Smooth muscle cell (in vitro differentiated cells): ENCODE measurements at regions not wholly inside any gene's neighbourhood (a gene's known extent, or its start where the extent isn't known, plus 50 kb on each side); places are given as distances from the start of the nearest gene placed in this dataset.

ENCODE experiments used
- DNase-seq: peaks from one replicate; lab custom pipeline; 2025; ENCODE audit not compliant: unreplicated experiment; lab: John Stamatoyannopoulos, UW
- H2AFZ ChIP-seq: fragments of 200-600 bp; sonication (generic); 2 replicates; pipeline ENCODE4 v1.6.0; 2016; ENCODE audit warnings: antibody characterized with exemption, low read depth, mild to moderate bottlenecking
- H3F3A ChIP-seq: fragments of 200-600 bp; sonication (generic); 2 replicates; pipeline ENCODE4 v1.6.0; 2017; ENCODE audit warnings: antibody characterized with exemption, low read depth
- H3K27ac ChIP-seq: fragments of 200-600 bp; sonication (generic); 2 replicates; pipeline ENCODE4 v1.5.1; 2016; ENCODE audit warnings: low read depth, mild to moderate bottlenecking
- H3K27me3 ChIP-seq: fragments of 200-600 bp; sonication (generic); 2 replicates; pipeline ENCODE4 v1.6.1; 2016; ENCODE audit warnings: low read depth, mild to moderate bottlenecking
- H3K36me3 ChIP-seq: fragments of 200-600 bp; sonication (generic); 2 replicates; pipeline ENCODE4 v1.5.1; 2016; ENCODE audit warnings: low read depth
- H3K4me1 ChIP-seq: fragments of 200-600 bp; sonication (generic); 2 replicates; pipeline ENCODE4 v1.5.1; 2016; ENCODE audit warnings: low read depth
- H3K4me2 ChIP-seq: fragments of 200-600 bp; sonication (generic); 2 replicates; pipeline ENCODE4 v1.6.0; 2016; ENCODE audit warnings: mild to moderate bottlenecking
- H3K4me3 ChIP-seq: fragments of 200-600 bp; sonication (generic); 2 replicates; pipeline ENCODE4 v1.5.1; 2016; ENCODE audit warnings: mild to moderate bottlenecking
- H3K79me2 ChIP-seq: fragments of 200-600 bp; sonication (generic); 2 replicates; pipeline ENCODE4 v1.6.0; 2016; ENCODE audit warnings: low read depth, mild to moderate bottlenecking
- H3K9ac ChIP-seq: fragments of 200-600 bp; sonication (generic); 2 replicates; pipeline ENCODE4 v1.6.0; 2016; ENCODE audit warnings: low read depth
- H3K9me3 ChIP-seq: fragments of 200-600 bp; sonication (generic); replicated peaks from 2 replicates; pipeline ENCODE4 v1.5.1; 2016; ENCODE audit warnings: low read depth
- H4K20me1 ChIP-seq: fragments of 200-600 bp; sonication (generic); 2 replicates; pipeline ENCODE4 v1.6.0; 2016; ENCODE audit warnings: low read depth
- CTCF ChIP-seq: fragments of 200-600 bp; sonication (generic); IDR thresholded peaks from 2 replicates; pipeline ENCODE4 v1.5.1; 2017; ENCODE audit warnings: borderline replicate concordance, mild to moderate bottlenecking, antibody characterized with exemption; ENCODE audit not compliant: insufficient read depth, poor library complexity, severe bottlenecking
- WGBS: methylation state at CpG from one replicate; pipeline ENCODE4 v1.1.7; 2016; ENCODE audit warnings: low lambda C conversion rate; 5-methylcytosine and 5-hydroxymethylcytosine counted together

DNA sequence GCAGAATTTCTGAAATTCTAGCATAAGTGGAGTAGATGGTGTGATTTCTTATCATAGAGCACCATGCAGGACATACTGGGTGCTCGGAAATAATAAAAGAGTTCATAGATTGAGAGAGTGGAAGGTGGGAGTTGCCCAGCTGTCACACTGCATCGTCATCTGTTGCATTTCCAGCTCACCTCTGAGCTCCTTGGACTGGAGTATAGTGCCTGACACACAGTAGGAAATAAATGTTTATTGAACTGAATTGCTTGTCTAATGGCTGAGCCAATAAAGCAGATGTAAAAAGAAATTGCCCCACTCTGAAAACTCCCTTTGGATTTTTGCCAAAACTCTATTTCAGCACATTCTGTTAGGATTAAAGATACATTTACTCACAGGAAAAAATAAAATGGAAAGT, 108.9 kb upstream of the UBE2E1 start:
- Histone ChIP-seq H3K9me3 (no peaks in the 10 kb centered on the region), H3K4me2 (no peak overlapping the region), H3K27me3 (no peaks in the 10 kb centered on the region), H3K79me2 (no peaks in the 10 kb centered on the region), H2AFZ (no peak overlapping the region), H4K20me1 (no peaks in the 10 kb centered on the region), H3K4me1 (no peaks in the 10 kb centered on the region), H3K27ac (no peak overlapping the region), H3K9ac (no peak overlapping the region), H3F3A (no peaks in the 10 kb centered on the region), H3K4me3 (no peak overlapping the region), H3K36me3 (no peaks in the 10 kb centered on the region)
- 87% methylated on average over 2 of the region's 2 CpGs for WGBS
- DNase-seq, result no peak
- no peak for TF ChIP-seq CTCF

DNA sequence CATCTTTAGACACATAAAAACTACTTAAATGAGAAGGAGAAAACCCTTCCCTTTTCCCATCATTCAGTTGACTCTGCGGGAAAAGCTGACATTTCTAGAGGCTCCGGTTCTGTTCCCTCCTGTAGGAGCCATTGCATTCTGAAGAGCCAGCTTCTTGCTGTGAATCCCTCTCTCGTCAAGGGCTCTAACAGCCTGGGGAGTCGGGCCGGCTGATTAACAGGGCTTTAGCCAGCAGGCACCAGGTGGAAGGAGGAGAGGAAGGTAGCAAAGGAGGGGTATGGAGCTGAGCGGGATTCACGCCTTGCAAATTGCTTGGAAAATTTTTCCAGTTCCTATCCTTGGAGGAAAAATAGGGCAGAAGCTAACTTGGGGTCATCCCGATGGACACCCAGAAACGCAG, 108.3 kb upstream of the UBE2E1 start:
- H3K9me3 ChIP-seq, result no peaks in the 10 kb centered on the region
- H3K27ac ChIP-seq, result no peak overlapping the region
- H3K36me3 ChIP-seq, result no peaks in the 10 kb centered on the region
- DNase-seq, result no peak
- H3K4me3 ChIP-seq, result no peak overlapping the region
- TF ChIP-seq CTCF, result no peak
- no peaks in the 10 kb centered on the region for H4K20me1 ChIP-seq
- WGBS, result 74% methylated on average over 9 of the region's 9 CpGs
- H3K4me2 ChIP-seq, result no peak overlapping the region
- H2AFZ ChIP-seq, result no peak overlapping the region
- H3F3A ChIP-seq, result no peaks in the 10 kb centered on the region
- no peaks in the 10 kb centered on the region for H3K79me2 ChIP-seq
- no peaks in the 10 kb centered on the region for H3K27me3 ChIP-seq
- H3K4me1 ChIP-seq, result no peaks in the 10 kb centered on the region
- no peak overlapping the region for H3K9ac ChIP-seq

GRCh38 chr3:23698652-23699313, 107.0 kb upstream of the UBE2E1 start:
- Histone ChIP-seq H3K4me1 (no peaks in the 10 kb centered on the region), H3K27me3 (no peaks in the 10 kb centered on the region), H3F3A (no peaks in the 10 kb centered on the region), H3K36me3 (no peaks in the 10 kb centered on the region), H3K4me2 (no peak overlapping the region), H3K79me2 (no peaks in the 10 kb centered on the region), H3K9ac (no peak overlapping the region), H2AFZ (no peak overlapping the region), H3K9me3 (no peaks in the 10 kb centered on the region), H4K20me1 (no peaks in the 10 kb centered on the region), H3K4me3 (no peak overlapping the region), H3K27ac (no peak overlapping the region)
- WGBS, result 79% methylated on average over 2 of the region's 2 CpGs
- DNase-seq, result no peak
- no peak for TF ChIP-seq CTCF

DNA sequence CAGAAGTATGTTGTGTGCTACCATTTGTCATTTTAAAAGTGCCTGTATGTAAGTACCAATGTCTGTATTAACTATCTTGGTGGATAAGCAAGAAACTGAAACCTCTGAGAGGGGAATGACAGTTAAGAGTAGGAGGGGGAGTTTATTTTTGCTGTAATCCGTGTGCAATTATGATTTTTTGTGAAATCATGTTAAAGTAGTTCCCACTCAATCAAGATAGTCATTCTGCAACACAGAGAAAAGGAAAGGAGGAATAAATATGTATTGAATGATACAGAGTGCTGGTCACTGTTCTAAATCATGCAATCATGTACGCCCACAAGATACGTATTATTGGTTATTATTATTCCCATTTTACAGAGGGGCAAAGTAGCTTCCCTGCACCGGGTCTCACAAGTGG, 105.1 kb upstream of the UBE2E1 start:
- no peaks in the 10 kb centered on the region for H4K20me1 ChIP-seq
- H3K4me3 ChIP-seq, result no peak overlapping the region
- no peak for DNase-seq
- H3K9ac ChIP-seq, result no peak overlapping the region
- no peaks in the 10 kb centered on the region for H3K27me3 ChIP-seq
- H3K4me2 ChIP-seq, result no peak overlapping the region
- no peak overlapping the region for H2AFZ ChIP-seq
- 96% methylated on average over 4 of the region's 4 CpGs for WGBS
- no peaks in the 10 kb centered on the region for H3F3A ChIP-seq
- no peak overlapping the region for H3K27ac ChIP-seq
- no peak for TF ChIP-seq CTCF
- H3K4me1 ChIP-seq, result no peaks in the 10 kb centered on the region
- no peaks in the 10 kb centered on the region for H3K36me3 ChIP-seq
- no peaks in the 10 kb centered on the region for H3K79me2 ChIP-seq
- no peaks in the 10 kb centered on the region for H3K9me3 ChIP-seq
